IPS-20b (cell line): ENCODE measurements at regions not wholly inside any gene's neighbourhood (a gene's known extent, or its start where the extent isn't known, plus 50 kb on each side); places are given as distances from the start of the nearest gene placed in this dataset.
"Not testable (repeated sequence)": the region's sequence is repeated elsewhere in the genome, so short reads cannot be mapped to it uniquely, and the experiment has no call there.

Experiments
- H3K27ac ChIP-seq: one replicate; pipeline ENCODE4 v1.5.1; 2013; ENCODE audit warnings: low read length
- H3K27me3 ChIP-seq: 2 replicates; pipeline ENCODE4 v1.6.1; 2013; ENCODE audit warnings: mild to moderate bottlenecking, low read length, inconsistent platforms; ENCODE audit not compliant: insufficient read depth
- H3K36me3 ChIP-seq: 2 replicates; pipeline ENCODE4 v1.6.1; 2013; ENCODE audit warnings: low read depth, mild to moderate bottlenecking, inconsistent platforms, low read length, moderate library complexity; ENCODE audit not compliant: insufficient read depth
- H3K4me1 ChIP-seq: 2 replicates; pipeline ENCODE4 v1.6.1; 2013; ENCODE audit warnings: mild to moderate bottlenecking, control low read depth, inconsistent platforms, low read length, moderate library complexity; ENCODE audit not compliant: insufficient read depth
- H3K4me3 ChIP-seq: 2 replicates; pipeline ENCODE4 v1.5.1; 2013; ENCODE audit warnings: mild to moderate bottlenecking, low read length, inconsistent platforms
- H3K9ac ChIP-seq: 2 replicates; pipeline ENCODE4 v1.6.1; 2013; ENCODE audit warnings: low read depth, mild to moderate bottlenecking, inconsistent platforms, low read length, moderate library complexity
- H3K9me3 ChIP-seq: 2 replicates; pipeline ENCODE4 v1.6.1; 2013; ENCODE audit warnings: mild to moderate bottlenecking, low read depth, low read length, inconsistent platforms; ENCODE audit not compliant: insufficient read depth

DNA sequence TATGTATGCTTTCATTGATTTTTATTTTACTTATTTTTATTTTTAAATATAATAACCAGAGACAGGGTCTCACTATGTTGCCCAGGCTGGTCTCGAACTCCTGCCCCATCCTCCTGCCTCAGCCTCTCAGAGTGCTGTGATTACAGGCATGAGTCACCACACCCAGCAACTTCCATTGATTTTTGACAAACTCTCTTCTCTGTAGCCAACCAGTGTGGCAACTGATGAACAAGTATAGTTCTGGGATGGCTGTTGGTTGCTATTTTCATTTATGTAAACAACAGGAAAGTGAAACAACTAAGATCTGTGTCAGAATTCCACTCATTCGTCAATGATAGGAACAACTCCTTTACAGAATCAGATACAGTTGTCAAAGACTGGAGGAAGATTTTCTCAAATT, 356.7 kb upstream of the JARID2 start:
- no peaks in the 10 kb centered on the region for H3K27me3 ChIP-seq
- peaks cover under 1% of the 10 kb centered on the region; the same call in 1 of the 2 replicates for H3K4me1 ChIP-seq
- H3K36me3 ChIP-seq: peaks cover 3% of the 10 kb centered on the region; the same call in 1 of the 2 replicates
- no peak overlapping the region for H3K4me3 ChIP-seq
- H3K9ac ChIP-seq: no peak overlapping the region
- H3K27ac ChIP-seq: no peak overlapping the region
- H3K9me3 ChIP-seq: peaks cover 5% of the 10 kb centered on the region

DNA sequence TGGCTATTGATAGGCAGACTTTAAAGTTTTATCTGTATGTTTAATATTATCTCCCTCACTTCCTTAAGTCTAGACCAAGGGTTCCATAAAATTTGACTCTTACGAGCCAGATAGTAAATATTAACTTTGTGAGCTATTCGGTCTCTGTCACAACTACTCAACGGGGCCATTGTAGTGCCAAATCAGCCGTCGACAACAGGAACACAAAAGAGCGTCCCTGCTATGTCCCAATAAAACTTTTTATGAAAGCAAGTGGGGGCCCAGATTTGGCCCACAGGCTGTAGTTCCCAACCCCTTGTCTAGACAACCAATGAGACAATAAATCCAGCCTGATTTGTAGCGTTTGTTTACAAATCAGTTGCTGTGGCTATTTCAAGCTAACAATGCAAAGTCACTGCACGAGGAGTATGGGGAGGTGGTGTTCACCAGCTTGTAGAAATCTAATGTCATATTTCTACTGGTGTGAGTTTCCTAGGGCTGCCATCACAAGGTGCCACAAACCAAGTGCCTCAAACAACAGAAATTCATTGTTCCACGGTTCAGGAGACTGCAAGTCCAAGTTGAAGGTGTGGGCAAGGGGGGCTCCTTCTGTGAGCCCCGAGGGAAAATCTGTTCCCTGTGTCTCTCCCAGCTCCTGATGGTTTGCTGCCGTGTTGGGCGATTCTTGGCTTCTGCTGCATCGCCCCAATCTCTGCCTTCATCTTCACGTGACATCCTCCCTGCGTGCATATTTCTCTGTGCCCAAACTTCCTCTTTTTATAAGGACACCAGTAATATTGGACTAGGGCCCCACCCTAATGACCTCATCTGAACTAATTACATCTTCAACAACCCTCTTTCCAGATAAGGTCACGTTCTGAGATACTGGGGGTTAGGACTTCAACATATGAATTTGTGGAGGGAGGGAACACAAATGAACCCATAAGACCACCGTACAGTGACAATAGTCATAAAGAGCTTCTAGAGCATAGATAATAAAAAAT, 356.0 kb upstream of the JARID2 start:
- H3K27me3 ChIP-seq: no peaks in the 10 kb centered on the region
- H3K4me1 ChIP-seq: no peaks in the 10 kb centered on the region
- no peak overlapping the region for H3K9ac ChIP-seq
- H3K27ac ChIP-seq: no peak overlapping the region
- peaks cover 8% of the 10 kb centered on the region for H3K9me3 ChIP-seq
- H3K36me3 ChIP-seq: peaks cover 5% of the 10 kb centered on the region; the same call in 1 of the 2 replicates
- H3K4me3 ChIP-seq: no peak overlapping the region

- H3K4me3 ChIP-seq, H3K27me3 ChIP-seq, H3K9ac ChIP-seq, H3K27ac ChIP-seq, H3K4me1 ChIP-seq, H3K36me3 ChIP-seq: not testable (repeated sequence)
- H3K9me3 ChIP-seq: peaks cover 12% of the 10 kb centered on the region
These were observed 354.0 kb upstream of the JARID2 start for GRCh38 chr6:14891820-14892375.

- Histone ChIP-seq H3K9me3 (peaks cover 12% of the 10 kb centered on the region), H3K36me3 (peaks cover 5% of the 10 kb centered on the region; the same call in 1 of the 2 replicates), H3K27ac (no peak overlapping the region), H3K4me3 (no peak overlapping the region), H3K4me1 (no peaks in the 10 kb centered on the region), H3K9ac (no peak overlapping the region), H3K27me3 (no peaks in the 10 kb centered on the region)
These were observed 351.8 kb upstream of the JARID2 start for GRCh38 chr6:14894105-14894504.

- Histone ChIP-seq H3K27me3 (no peaks in the 10 kb centered on the region), H3K4me3 (no peak overlapping the region), H3K36me3 (peaks cover 5% of the 10 kb centered on the region; the same call in 1 of the 2 replicates), H3K4me1 (no peaks in the 10 kb centered on the region), H3K9me3 (peaks cover 12% of the 10 kb centered on the region), H3K27ac (no peak overlapping the region), H3K9ac (no peak overlapping the region)
These were observed 349.4 kb upstream of the JARID2 start for GRCh38 chr6:14896475-14896874.

GRCh38 chr6:14897831-14898230, 348.0 kb upstream of the JARID2 start:
- H3K9ac ChIP-seq: no peak overlapping the region
- H3K27ac ChIP-seq: no peak overlapping the region
- H3K27me3 ChIP-seq: no peaks in the 10 kb centered on the region
- no peak overlapping the region for H3K4me3 ChIP-seq
- peaks cover 12% of the 10 kb centered on the region for H3K9me3 ChIP-seq
- H3K36me3 ChIP-seq: peaks cover 5% of the 10 kb centered on the region; the same call in 1 of the 2 replicates
- no peaks in the 10 kb centered on the region for H3K4me1 ChIP-seq

- not testable (repeated sequence) for H3K27me3 ChIP-seq, H3K9ac ChIP-seq, H3K9me3 ChIP-seq, H3K27ac ChIP-seq, H3K4me1 ChIP-seq, H3K4me3 ChIP-seq, H3K36me3 ChIP-seq
These were observed 346.4 kb upstream of the JARID2 start for GRCh38 chr6:14899441-14899840.

DNA sequence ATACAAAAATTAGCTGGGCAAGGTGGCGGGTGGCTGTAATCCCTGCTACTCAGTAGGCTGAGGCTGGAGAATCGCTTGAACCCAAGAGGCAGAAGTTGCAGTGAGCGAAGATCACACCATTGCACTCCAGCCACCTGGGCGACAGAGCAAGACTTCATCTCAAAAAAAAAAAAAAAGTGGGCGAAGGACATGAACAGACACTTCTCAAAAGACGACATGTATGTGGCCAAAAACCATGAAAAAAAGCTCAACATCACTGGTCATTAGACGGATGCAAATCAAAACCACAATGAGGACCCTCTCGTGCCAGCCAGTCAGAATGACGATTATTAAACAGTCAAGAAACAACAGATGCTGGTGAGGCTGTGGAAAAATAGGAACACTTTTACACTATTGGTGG, 344.9 kb upstream of the JARID2 start:
- H3K4me1 ChIP-seq: no peaks in the 10 kb centered on the region
- no peaks in the 10 kb centered on the region for H3K9me3 ChIP-seq
- no peak overlapping the region for H3K9ac ChIP-seq
- H3K27me3 ChIP-seq: no peaks in the 10 kb centered on the region
- no peaks in the 10 kb centered on the region for H3K36me3 ChIP-seq
- H3K27ac ChIP-seq: no peak overlapping the region
- H3K4me3 ChIP-seq: no peak overlapping the region

DNA sequence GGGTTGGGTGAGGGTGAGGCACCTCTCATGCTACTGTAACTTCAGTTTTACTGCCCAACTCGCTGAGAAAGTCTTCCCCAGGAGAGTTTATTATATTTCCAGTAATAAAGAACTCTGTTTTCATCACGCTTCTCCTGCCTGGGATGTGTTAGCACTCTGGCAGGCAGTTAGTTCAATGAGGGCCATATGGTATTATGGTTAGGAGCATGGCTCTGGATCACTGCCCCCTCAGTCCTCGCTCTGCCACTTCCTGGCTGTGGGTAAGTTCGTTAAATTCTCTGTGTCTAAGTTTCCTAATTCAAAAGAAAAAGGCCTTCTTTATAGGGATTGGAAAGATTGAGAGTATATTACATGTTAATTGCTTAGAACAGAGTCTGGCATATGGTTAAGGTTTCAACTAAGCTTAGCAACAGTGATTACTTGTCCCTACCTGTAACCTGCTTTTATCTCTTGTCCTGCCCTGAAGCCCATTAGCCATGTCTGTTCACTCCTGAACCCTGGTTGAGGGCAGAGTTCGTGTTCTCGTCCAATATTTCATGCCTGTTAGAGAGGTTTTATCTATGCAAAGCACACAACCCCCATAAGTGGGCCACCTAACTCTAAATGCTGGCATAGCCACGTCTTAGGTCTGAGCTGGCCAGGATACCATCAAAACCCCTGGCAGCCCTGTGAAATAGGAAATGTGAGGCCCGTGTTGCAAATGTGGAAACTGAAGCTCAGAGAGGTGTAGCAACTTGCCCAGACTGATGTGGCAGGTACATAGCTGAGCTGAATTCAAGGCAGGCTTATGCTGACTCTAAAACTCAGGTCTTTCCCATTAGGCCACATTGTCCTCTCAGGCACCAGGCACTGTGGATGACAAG, 342.5 kb upstream of the JARID2 start:
- Histone ChIP-seq H3K9ac (no peak overlapping the region), H3K4me1 (no peaks in the 10 kb centered on the region), H3K9me3 (no peaks in the 10 kb centered on the region), H3K36me3 (no peaks in the 10 kb centered on the region), H3K27ac (no peak overlapping the region), H3K4me3 (no peak overlapping the region), H3K27me3 (no peaks in the 10 kb centered on the region)

- Histone ChIP-seq H3K9me3 (no peaks in the 10 kb centered on the region), H3K27ac (no peak overlapping the region), H3K27me3 (no peaks in the 10 kb centered on the region), H3K36me3 (no peaks in the 10 kb centered on the region), H3K4me1 (no peaks in the 10 kb centered on the region), H3K4me3 (no peak overlapping the region), H3K9ac (no peak overlapping the region)
These were observed 340.7 kb upstream of the JARID2 start for GRCh38 chr6:14905201-14905600.

DNA sequence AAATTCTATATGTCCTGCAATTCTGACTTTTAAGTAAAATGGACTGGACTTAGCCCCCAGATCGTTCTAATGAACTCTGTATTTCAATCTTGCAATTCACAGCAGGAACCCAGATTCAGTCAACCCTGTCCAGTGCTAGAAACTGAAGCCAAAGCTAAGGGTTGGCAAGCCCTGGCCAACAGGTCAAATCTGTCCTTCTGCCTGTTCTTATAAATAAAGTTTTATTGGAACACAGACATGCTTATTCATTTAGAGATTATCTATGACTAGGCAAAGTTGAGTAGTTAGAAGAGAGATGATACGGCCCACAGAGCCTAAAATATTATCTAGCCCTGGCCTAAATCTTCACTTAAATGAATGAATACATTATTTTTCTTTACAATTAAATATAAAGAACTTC, 339.2 kb upstream of the JARID2 start:
- no peak overlapping the region for H3K9ac ChIP-seq
- H3K9me3 ChIP-seq: no peaks in the 10 kb centered on the region
- H3K36me3 ChIP-seq: no peaks in the 10 kb centered on the region
- no peaks in the 10 kb centered on the region for H3K27me3 ChIP-seq
- H3K4me1 ChIP-seq: no peaks in the 10 kb centered on the region
- no peak overlapping the region for H3K4me3 ChIP-seq
- H3K27ac ChIP-seq: no peak overlapping the region
